22Rv1 (cell line): ENCODE measurements at regions not wholly inside any gene's neighbourhood (a gene's known extent, or its start where the extent isn't known, plus 50 kb on each side); places are given as distances from the start of the nearest gene placed in this dataset.
A peak's percentile ranks its signal among the peaks of the same experiment; 100 is the strongest.

Experiments
- CTCF ChIP-seq: fragments of 450-650 bp; IDR thresholded peaks from 2 replicates; pipeline ENCODE4 v1.5.1; 2017; ENCODE audit warnings: mild to moderate bottlenecking
- ZFX ChIP-seq: fragments of 450-650 bp; IDR thresholded peaks from 2 replicates; pipeline ENCODE4 v1.6.1; 2017; ENCODE audit warnings: antibody characterized with exemption, borderline replicate concordance

DNA sequence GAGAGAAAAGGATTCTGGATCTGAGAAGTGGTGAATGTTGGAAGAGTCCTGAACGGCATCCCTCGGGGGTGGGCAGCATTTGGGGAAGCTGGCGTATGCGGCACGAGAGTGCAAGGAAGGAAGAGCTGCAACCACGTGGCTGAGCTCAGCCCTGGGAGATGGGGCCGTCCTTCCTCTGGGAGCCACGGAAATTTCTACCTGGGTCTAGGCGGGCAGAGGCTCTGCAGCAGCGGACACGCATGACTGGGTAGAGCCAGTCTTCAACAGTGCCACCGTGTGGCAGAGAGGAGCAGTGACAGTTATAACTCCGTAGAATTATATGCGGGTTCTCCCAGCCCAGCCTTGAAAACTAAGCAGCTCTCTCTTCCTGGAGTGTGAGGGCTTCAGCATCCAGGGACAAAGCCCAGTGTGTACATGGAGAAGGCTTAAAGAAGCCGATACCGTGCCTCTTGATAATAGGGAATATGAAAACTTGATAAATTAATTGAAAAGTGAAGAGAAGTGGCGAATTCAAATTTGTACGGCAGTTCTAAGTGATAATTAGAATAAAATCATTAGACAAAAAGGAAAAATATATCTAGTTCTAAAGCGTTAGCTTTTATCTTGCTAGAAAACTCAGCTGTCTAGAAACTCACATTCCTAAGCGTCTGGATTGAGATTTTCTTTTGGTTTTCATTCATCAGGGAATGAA lies 82.9 kb upstream of the STXBP6 start:
- TF ChIP-seq CTCF (peak; percentile 93), ZFX (no peak)
